Breast epithelium (tissue), 3 donors: ENCODE measurements at regions not wholly inside any gene's neighbourhood (a gene's known extent, or its start where the extent isn't known, plus 50 kb on each side); places are given as distances from the start of the nearest gene placed in this dataset.
"Not testable (repeated sequence)": the region's sequence is repeated elsewhere in the genome, so short reads cannot be mapped to it uniquely, and the experiment has no call there.

Experiments
- POLR2A ChIP-seq: fragments of 450-650 bp; IDR thresholded peaks from one replicate; pipeline ENCODE4 v1.6.1; 2016; ENCODE audit warnings: antibody characterized with exemption, mild to moderate bottlenecking, moderate library complexity
- POLR2AphosphoS5 ChIP-seq, 3 donors: sonication (generic); formaldehyde crosslinking; IDR thresholded peaks; one replicate each; pipeline ENCODE4 v1.6.1; 2017; ENCODE audit warnings: antibody characterized with exemption in 3 of 3
- TF ChIP-seq, protein P1 (sequence below), 3 donors: fragments of 450-650 bp; IDR thresholded peaks; one replicate each; pipeline ENCODE4 v1.5.1; 2016 to 2017; ENCODE audit warnings: antibody characterized with exemption in 3 of 3, mild to moderate bottlenecking in 3 of 3, moderate library complexity in 3 of 3

- TF ChIP-seq, protein P1, sequence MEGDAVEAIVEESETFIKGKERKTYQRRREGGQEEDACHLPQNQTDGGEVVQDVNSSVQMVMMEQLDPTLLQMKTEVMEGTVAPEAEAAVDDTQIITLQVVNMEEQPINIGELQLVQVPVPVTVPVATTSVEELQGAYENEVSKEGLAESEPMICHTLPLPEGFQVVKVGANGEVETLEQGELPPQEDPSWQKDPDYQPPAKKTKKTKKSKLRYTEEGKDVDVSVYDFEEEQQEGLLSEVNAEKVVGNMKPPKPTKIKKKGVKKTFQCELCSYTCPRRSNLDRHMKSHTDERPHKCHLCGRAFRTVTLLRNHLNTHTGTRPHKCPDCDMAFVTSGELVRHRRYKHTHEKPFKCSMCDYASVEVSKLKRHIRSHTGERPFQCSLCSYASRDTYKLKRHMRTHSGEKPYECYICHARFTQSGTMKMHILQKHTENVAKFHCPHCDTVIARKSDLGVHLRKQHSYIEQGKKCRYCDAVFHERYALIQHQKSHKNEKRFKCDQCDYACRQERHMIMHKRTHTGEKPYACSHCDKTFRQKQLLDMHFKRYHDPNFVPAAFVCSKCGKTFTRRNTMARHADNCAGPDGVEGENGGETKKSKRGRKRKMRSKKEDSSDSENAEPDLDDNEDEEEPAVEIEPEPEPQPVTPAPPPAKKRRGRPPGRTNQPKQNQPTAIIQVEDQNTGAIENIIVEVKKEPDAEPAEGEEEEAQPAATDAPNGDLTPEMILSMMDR (IDR thresholded peaks at IDR 0.05): not testable (repeated sequence)
- TF ChIP-seq POLR2AphosphoS5 (IDR thresholded peaks at IDR 0.05); POLR2A: not testable (repeated sequence)
Observed at GRCh38 chr3:163551915-163552658, 1526.2 kb downstream of the SI start.
